Skeletal muscle tissue (tissue), 3 donors: ENCODE measurements at regions not wholly inside any gene's neighbourhood (a gene's known extent, or its start where the extent isn't known, plus 50 kb on each side); places are given as distances from the start of the nearest gene placed in this dataset.
A peak's percentile ranks its signal among the peaks of the same experiment; 100 is the strongest.
"Not testable (repeated sequence)": the region's sequence is repeated elsewhere in the genome, so short reads cannot be mapped to it uniquely, and the experiment has no call there.

Experiments used
- H3K27ac ChIP-seq: one replicate; pipeline ENCODE4 v1.7.0; 2013; ENCODE audit warnings: mild to moderate bottlenecking, low read depth, low read length, inconsistent platforms
- H3K27me3 ChIP-seq, 3 donors: one replicate each; pipeline ENCODE4 v1.7.0; 2013; ENCODE audit warnings: low read length in 3 of 3; ENCODE audit not compliant: control insufficient read depth in 3 of 3, insufficient read depth in 3 of 3
- H3K36me3 ChIP-seq, 3 donors: one replicate each; pipeline ENCODE4 v1.7.0; 2013; ENCODE audit warnings: low read length in 3 of 3; ENCODE audit not compliant: control insufficient read depth in 3 of 3, insufficient read depth in 3 of 3
- H3K4me1 ChIP-seq, 3 donors: one replicate each; pipeline ENCODE4 v1.7.0; 2013; ENCODE audit warnings: low read length in 3 of 3, mild to moderate bottlenecking in 3 of 3; ENCODE audit not compliant: control insufficient read depth in 3 of 3, insufficient read depth in 3 of 3
- H3K4me3 ChIP-seq, 3 donors: one replicate each; pipeline ENCODE4 v1.7.0; 2013; ENCODE audit warnings: low read length in 3 of 3
- H3K9ac ChIP-seq, 3 donors: one replicate each; pipeline ENCODE4 v1.7.0; 2013; ENCODE audit warnings: low read length in 3 of 3, mild to moderate bottlenecking in 3 of 3, moderate library complexity in 2 of 3, low read depth in 1 of 3
- H3K9me3 ChIP-seq, 3 donors: one replicate each; pipeline ENCODE4 v1.7.0; 2013; ENCODE audit warnings: low read length in 3 of 3; ENCODE audit not compliant: control insufficient read depth in 3 of 3
- donor health status: Osteomylitis.

GRCh38 chr20:40049854-40050253 is 639.2 kb downstream of the MAFB start:
- no peak overlapping the region for H3K4me3 ChIP-seq
- no peak overlapping the region for H3K27ac ChIP-seq

GRCh38 chr20:40046703-40047102 is 642.3 kb downstream of the MAFB start:
- no peaks in the 10 kb centered on the region for H3K9me3 ChIP-seq
- H3K36me3 ChIP-seq: no peaks in the 10 kb centered on the region
- no peaks in the 10 kb centered on the region for H3K4me1 ChIP-seq
- H3K9ac ChIP-seq: no peak overlapping the region
- no peaks in the 10 kb centered on the region for H3K27me3 ChIP-seq
- H3K4me3 ChIP-seq: no peak overlapping the region
- H3K27ac ChIP-seq: no peak overlapping the region

More at GRCh38 chr20:40049854-40050253, 639.2 kb downstream of the MAFB start:
- Histone ChIP-seq H3K9ac (no peak overlapping the region), H3K9me3 (no peaks in the 10 kb centered on the region), H3K36me3 (no peaks in the 10 kb centered on the region), H3K4me1 (no peaks in the 10 kb centered on the region), H3K27me3 (no peaks in the 10 kb centered on the region)

DNA sequence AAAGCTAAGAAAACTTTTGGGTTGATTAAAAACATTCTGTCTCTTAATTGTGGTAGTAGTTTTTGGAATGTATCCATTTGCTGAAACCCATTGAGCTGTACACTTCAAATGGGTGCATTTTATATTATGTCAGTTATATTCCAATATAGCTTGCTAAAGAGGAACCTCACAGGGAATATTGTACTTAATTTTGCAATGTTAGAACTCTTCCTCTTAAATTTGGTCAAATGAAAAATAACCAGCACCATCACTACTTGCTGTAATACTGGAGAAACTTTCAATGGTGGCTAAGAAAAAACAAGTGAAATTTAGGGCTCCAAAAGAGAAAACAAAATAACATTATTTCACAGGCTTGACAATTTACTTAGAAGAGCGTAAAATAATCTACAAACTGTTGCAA is 651.5 kb downstream of the MAFB start:
- Histone ChIP-seq H3K9me3 (no peaks in the 10 kb centered on the region), H3K9ac (no peak overlapping the region), H3K4me3 (no peak overlapping the region), H3K27me3 (no peaks in the 10 kb centered on the region), H3K4me1 (no peaks in the 10 kb centered on the region), H3K27ac (no peak overlapping the region), H3K36me3 (no peaks in the 10 kb centered on the region)

- H3K9ac ChIP-seq: no peak overlapping the region
- H3K27ac ChIP-seq: no peak overlapping the region
- no peaks in the 10 kb centered on the region for H3K36me3 ChIP-seq
- H3K4me3 ChIP-seq: no peak overlapping the region
- H3K9me3 ChIP-seq: no peaks in the 10 kb centered on the region
- H3K27me3 ChIP-seq: no peaks in the 10 kb centered on the region
- H3K4me1 ChIP-seq: no peaks in the 10 kb centered on the region
Observed at GRCh38 chr20:40029589-40029988, 659.4 kb downstream of the MAFB start.

DNA sequence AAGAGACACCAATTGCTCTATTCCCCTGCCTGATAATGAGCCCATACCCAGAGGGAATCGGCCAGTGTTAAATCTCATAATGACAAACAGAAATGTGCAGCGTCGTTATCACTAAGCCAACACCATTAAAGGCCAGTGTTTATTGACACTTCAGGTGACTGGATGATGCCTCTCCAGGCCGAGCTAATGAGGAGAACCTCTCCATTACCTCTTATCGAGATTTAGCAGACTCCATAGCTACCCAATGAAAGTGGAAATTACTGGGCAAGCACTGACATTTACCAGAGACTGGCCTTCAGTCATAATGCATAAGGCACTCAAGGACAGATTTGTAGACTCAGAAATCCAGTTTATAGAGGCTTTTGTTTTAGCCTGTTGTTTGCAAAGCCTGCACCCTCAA is 669.5 kb downstream of the MAFB start:
- Histone ChIP-seq H3K4me1 (no peaks in the 10 kb centered on the region), H3K9me3 (no peaks in the 10 kb centered on the region), H3K27ac (no peak overlapping the region), H3K9ac (no peak overlapping the region), H3K36me3 (no peaks in the 10 kb centered on the region), H3K27me3 (no peaks in the 10 kb centered on the region), H3K4me3 (no peak overlapping the region)

- H3K27me3 ChIP-seq: no peaks in the 10 kb centered on the region
- H3K9me3 ChIP-seq: no peaks in the 10 kb centered on the region
- H3K4me1 ChIP-seq: no peaks in the 10 kb centered on the region
- H3K36me3 ChIP-seq: no peaks in the 10 kb centered on the region
- no peak overlapping the region for H3K9ac ChIP-seq
- no peak overlapping the region for H3K4me3 ChIP-seq
- H3K27ac ChIP-seq: no peak overlapping the region
Observed at GRCh38 chr20:40017765-40018164, 671.3 kb downstream of the MAFB start.

DNA sequence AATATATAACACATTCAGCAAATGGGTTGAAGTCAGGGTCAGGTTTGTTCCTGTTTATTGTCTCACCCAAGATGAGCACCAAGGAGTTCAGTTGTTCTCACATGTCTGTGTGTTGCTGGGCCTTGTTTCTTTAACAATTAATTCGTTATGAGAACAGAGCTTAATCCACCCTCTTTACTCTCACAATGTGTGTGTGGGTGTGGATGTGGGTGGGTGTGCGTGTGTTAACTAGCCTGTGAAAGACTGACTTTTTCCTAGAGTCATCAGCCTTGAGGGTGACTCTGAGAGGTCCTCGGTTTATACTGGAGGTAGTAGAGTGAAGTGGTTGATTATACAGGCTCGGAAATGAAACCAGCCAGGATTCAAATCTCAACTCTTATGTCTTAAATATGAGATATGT is 672.1 kb downstream of the MAFB start:
- H3K4me1 ChIP-seq: no peaks in the 10 kb centered on the region
- H3K4me3 ChIP-seq: no peak overlapping the region
- no peak overlapping the region for H3K27ac ChIP-seq
- no peak overlapping the region for H3K9ac ChIP-seq
- no peaks in the 10 kb centered on the region for H3K36me3 ChIP-seq
- no peaks in the 10 kb centered on the region for H3K9me3 ChIP-seq
- H3K27me3 ChIP-seq: no peaks in the 10 kb centered on the region

DNA sequence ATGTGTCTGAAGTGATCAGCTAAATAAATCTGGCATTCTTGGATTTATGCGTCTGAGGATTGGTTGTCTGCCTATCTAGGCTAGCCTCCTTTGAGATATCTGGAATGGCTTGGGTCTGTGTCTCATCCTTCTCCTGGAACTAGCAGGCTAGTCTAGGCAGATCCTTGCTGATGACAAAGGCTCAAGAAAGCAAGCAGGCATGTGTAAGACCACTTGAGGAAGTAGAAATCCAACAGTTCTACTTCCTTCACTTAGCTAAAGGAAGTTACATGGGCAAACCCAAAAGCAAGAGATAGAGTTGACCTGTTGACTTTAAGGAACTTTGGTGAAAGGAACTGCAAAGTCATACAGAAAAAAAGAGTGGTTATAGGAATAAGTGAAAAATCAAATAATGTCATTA is 672.6 kb downstream of the MAFB start:
- Histone ChIP-seq H3K36me3 (no peaks in the 10 kb centered on the region), H3K9me3 (no peaks in the 10 kb centered on the region), H3K27ac (no peak overlapping the region), H3K9ac (no peak overlapping the region), H3K4me1 (no peaks in the 10 kb centered on the region), H3K27me3 (no peaks in the 10 kb centered on the region), H3K4me3 (no peak overlapping the region)

DNA sequence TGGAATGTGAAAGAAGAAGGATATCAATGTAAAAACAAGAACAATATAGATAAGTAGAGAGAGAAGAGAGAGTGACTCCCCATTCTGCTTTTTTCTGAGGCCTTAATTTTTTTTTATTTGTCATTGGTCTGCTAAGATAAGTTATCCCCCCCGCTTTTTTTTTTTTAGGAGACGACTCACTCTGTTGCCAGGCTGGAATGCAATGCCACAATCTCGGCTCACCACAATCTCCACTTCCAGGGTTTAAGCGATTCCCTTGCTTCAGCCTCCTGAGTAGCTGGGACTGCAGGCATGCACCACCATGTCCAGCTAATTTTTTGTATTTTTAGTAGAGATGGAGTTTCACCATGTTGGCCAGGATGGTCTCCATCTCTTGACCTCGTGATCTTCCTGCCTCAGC is 677.0 kb downstream of the MAFB start:
- not testable (repeated sequence) for H3K27ac ChIP-seq, H3K9ac ChIP-seq, H3K9me3 ChIP-seq, H3K36me3 ChIP-seq, H3K4me3 ChIP-seq, H3K4me1 ChIP-seq, H3K27me3 ChIP-seq

DNA sequence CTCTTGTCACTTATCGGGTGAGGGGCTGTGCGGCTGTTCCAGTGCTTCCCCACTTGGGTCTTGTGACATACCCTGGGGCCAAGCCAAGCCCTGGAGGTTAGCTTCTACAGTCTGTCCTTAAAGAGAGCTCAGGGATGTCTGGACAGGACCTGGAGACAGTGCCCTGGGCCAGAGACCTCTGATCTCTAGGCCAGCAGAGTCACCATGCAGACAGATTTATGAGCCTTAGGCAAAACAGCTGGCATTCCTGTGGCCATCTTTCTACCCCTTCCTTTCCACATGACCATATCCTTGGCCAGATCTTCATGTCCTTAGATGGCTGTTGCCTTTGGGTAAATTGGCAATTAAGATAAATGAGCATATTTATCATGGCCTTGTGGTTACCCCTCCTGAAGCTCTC is 678.6 kb downstream of the MAFB start:
- no peak overlapping the region for H3K4me3 ChIP-seq
- no peaks in the 10 kb centered on the region for H3K27me3 ChIP-seq
- peaks cover 0 to 4% (median 0%) of the 10 kb centered on the region in 3 donors for H3K9me3 ChIP-seq
- H3K9ac ChIP-seq: no peak overlapping the region
- H3K36me3 ChIP-seq: no peaks in the 10 kb centered on the region
- H3K4me1 ChIP-seq: peaks cover 0 to 8% (median 7%) of the 10 kb centered on the region in 3 donors
- H3K27ac ChIP-seq: peak overlapping the region; percentile 31

GRCh38 chr20:40009542-40009941 is 679.5 kb downstream of the MAFB start:
- Histone ChIP-seq H3K27me3 (no peaks in the 10 kb centered on the region), H3K4me3 (no peak overlapping the region), H3K9me3 (peaks cover 0 to 4% (median 0%) of the 10 kb centered on the region in 3 donors), H3K27ac (no peak overlapping the region), H3K9ac (no peak overlapping the region), H3K4me1 (peaks cover 0 to 8% (median 7%) of the 10 kb centered on the region in 3 donors), H3K36me3 (no peaks in the 10 kb centered on the region)
